GM12874 (cell line): ENCODE measurements at regions not wholly inside any gene's neighbourhood (a gene's known extent, or its start where the extent isn't known, plus 50 kb on each side); places are given as distances from the start of the nearest gene placed in this dataset.

Experiments used
- TF ChIP-seq, protein P1 (sequence below): IDR thresholded peaks from 2 replicates; pipeline ENCODE4 v1.5.1; 2011; ENCODE audit warnings: low read depth, mild to moderate bottlenecking, control low read depth, low read length, moderate library complexity; ENCODE audit not compliant: insufficient read depth

DNA sequence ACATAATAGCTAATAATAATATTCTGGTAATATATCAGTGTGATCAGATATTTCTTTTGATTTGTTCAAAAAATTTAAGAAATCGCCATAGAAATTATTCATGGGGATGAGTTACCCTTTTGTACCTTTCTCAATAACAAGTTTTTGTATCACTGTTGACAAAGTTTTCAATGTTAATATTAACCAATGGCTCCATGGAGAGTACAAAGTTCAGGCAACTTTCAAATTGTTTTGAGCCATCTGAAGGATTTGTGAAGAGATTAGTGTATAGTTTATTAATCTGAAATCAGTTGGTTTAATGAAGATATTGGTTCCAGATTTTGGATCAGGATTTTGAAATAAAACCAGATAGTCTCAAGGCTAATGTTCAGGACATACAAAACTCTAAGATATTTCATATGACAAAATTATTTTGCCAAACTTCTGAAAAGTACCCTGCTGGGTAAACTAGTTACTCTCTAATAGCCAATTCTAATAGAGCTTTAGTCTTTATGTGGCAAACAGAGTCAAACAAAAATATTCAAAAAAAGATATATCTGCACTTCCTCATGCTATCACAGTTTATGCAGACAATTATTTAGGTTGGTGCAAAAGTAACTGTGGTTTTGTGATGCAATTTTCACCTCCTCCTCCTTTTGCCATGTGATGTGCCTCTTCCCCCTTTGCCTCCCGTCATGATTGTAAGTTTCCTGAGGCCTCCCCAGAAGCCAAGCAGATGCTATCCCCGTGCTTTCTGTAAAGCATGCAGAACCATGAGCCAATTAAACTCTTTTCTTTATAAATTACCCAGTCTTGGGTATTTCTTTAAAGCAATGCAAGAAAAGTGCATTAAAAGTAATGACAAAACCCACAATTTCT is 1105.0 kb downstream of the PLA2G4A start:
- TF ChIP-seq, protein P1, sequence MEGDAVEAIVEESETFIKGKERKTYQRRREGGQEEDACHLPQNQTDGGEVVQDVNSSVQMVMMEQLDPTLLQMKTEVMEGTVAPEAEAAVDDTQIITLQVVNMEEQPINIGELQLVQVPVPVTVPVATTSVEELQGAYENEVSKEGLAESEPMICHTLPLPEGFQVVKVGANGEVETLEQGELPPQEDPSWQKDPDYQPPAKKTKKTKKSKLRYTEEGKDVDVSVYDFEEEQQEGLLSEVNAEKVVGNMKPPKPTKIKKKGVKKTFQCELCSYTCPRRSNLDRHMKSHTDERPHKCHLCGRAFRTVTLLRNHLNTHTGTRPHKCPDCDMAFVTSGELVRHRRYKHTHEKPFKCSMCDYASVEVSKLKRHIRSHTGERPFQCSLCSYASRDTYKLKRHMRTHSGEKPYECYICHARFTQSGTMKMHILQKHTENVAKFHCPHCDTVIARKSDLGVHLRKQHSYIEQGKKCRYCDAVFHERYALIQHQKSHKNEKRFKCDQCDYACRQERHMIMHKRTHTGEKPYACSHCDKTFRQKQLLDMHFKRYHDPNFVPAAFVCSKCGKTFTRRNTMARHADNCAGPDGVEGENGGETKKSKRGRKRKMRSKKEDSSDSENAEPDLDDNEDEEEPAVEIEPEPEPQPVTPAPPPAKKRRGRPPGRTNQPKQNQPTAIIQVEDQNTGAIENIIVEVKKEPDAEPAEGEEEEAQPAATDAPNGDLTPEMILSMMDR: no peak

DNA sequence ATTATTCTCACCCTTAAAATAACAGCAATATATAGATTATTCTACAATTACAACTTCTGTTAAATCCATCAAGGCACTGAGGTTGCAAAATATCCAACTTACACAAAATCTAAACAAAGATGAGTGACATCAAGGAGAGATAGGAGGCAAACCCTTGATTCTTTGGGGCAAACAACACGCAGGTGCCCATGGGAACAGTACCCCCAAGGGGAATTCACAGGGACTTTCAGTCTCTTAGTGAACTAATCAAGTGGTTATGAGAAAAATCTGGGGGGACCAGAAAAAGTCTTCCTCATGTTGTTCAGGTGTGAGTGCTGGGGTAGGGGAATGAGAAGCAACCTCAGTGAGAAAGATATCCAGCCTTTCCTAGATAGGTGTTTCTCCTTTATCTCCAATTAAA is 1107.9 kb downstream of the PLA2G4A start:
- TF ChIP-seq, protein P1: no peak

DNA sequence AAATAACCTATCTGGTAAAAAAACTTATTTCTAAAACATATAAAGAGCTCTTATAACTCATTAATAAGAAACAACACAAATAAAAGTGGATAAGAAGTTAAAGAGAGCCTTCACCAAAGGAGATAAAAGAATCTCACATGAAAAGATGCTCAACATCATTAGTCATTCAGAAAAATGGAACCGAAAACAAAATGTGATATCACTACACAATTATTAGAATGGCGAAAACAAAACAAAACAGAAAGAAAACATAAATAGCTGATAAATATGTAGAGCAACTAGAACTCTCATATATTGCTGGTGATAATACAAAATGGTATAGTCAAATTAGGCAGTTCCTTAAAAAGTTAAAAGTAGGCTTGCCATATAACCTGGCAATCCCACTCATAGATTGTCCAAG is 1109.3 kb downstream of the PLA2G4A start:
- TF ChIP-seq, protein P1: no peak

GRCh38 chr1:187942986-187943385 is 1114.2 kb downstream of the PLA2G4A start:
- TF ChIP-seq, protein P1: no peak

DNA sequence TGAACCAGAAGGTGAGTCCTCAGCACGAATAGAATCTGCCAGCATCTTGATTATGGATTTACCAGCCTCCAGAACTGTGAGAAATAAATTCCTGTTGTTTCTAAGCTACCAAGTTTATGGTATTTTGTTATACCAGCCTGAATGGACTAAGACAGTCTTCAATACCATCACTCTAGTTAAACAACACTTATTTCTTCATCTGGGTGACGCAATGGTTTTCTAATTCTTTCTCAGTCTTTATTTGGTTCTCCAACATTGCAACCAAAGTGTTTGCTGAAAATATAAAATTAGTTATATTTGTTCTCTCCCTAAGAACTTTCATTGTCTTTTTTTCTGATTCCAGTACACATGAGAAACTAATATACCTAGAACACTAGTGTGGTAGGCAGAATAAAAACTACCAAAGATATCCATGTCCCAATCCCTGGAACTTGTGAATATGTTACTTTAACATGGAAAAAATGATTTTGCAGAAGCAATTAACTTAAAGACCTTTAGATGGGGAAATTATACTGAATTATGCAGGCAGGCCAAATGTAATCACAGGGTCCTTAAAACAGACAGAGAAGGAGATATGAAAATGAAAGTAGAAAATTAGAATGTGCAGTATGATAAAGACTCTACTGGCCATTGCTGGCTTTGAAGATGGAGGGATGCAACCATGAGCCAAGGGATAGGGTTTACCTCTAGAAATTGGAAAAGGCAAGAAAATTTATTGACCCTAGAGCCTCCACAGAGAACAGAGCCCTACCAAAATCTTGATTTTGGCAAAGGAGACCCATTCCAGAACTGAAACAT is 1115.1 kb downstream of the PLA2G4A start:
- TF ChIP-seq, protein P1: no peak

DNA sequence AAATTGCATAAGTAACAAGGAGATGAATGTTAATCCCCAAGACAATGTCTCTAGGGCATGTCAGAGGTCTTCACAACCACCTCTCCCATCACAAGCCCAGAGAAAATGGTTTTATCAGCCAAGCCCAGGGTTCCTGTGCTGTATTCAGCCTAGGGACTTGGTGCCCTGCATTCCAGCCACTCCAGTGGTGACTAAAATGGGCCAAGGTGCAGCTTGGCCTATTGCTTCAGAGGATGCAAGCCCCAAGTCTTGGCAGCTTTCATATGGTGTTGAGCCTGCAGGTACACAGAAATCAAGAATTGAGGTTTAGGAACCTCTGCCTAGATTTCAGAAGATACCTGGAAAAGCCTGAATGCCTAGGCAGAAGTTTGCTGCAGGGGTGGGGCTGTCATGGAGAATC is 1118.6 kb downstream of the PLA2G4A start:
- TF ChIP-seq, protein P1: no peak

- TF ChIP-seq, protein P1: no peak
These were observed 1119.5 kb downstream of the PLA2G4A start for GRCh38 chr1:187948170-187948794.
